Glomerular visceral epithelial cell (primary cell): ENCODE measurements at regions not wholly inside any gene's neighbourhood (a gene's known extent, or its start where the extent isn't known, plus 50 kb on each side); places are given as distances from the start of the nearest gene placed in this dataset.
"Not testable (repeated sequence)": the region's sequence is repeated elsewhere in the genome, so short reads cannot be mapped to it uniquely, and the experiment has no call there.

Source experiments
- DNase-seq: peaks from one replicate; pipeline ENCODE4 v3.0.0-alpha.2; 2016; ENCODE audit errors: extremely low spot score

DNA sequence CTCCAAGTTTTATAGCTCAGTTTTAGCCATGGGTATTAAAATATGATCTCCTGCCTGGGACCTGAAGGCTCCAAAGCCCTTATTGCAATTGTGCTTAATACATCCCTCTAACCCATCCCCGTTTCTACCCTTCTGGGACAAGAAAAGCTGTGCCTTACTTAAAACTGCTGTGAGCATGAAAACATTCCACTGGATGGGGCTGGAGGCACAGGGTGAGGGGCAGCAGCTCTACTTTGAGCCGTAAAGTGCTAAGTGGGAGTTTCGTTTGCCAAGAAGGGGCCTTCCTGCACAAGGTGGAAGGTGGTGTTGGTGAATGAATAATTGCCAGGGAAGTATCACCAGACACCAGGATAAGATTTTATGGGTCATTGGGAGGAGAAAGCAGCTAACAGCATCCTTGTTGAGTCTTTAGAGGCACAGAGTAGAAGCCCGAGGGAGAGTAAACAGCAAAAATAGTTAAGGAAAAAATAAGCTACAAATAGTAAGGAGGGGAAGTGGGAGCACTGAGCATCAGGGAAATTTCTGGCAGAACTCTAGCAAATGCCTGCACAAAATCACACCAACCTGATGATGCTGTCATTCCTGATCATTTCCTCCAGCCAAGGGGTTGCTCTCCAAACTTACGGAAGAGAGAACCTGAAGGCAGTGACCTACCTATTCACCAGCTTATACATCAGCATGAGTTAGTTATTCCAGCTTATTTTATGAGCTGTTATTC is 218.4 kb downstream of the MREG start:
- no peak for DNase-seq

DNA sequence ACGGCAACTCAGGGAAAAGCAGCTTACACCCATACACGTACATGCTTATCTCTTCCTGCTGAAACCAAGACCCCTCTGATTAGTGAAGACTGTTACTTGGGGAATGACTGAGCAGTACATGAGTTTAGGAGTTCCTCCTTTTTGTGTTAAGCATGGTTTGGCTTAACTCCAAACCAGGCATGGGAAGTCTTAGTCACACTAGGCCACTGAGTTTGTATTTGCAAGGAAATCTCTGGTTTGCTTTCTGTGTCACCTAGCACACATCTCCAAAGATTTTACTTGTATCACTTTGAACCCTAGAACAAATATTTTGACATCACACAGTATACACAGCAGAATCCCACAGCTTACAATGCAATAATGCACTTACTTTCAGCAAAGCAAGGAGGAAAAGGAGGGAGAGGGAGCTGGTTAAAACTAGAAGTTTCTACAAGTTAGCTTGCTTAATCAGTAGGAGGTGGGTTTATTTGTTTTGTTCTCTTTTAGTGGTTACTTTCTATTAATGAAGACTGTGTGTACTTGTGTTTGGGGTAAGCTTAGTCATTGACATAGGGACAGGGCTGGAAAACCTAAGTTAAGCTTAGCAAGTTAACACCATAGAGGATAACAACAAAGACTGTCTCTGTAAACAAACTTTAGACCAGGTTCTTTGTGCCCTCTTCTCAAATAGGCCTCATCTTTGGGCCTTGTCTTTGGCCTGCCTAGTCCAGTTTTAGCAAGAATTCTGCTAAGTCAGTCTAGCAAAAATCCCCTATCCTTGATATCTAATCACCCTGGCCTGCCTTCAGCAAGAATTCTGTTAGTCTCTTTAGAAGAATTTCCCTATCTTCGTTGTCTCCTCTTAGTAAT is 219.4 kb downstream of the MREG start:
- peak; percentile 89 for DNase-seq

DNA sequence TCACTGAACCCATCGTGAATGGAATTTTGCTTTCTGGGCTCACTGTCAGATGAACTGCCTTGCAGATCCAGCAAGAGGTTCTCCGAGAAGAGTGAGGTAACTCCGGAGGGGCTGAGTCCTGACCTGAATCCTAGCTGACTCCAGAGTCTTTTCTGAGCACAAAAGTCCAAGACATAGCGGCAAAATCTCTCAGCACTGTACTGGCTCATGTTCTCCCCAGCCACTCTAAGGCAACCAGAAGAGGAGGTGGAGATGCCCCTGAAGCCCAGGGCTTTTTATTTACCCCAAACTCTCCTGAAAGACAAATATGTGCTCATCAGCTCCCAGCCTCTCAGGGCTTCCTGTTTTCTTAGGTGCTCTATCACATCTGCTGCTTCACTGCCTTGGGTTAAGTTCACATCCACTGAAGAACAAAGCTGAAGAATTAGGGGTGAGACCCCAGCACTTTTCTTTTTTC is 221.8 kb downstream of the MREG start:
- no peak for DNase-seq

DNA sequence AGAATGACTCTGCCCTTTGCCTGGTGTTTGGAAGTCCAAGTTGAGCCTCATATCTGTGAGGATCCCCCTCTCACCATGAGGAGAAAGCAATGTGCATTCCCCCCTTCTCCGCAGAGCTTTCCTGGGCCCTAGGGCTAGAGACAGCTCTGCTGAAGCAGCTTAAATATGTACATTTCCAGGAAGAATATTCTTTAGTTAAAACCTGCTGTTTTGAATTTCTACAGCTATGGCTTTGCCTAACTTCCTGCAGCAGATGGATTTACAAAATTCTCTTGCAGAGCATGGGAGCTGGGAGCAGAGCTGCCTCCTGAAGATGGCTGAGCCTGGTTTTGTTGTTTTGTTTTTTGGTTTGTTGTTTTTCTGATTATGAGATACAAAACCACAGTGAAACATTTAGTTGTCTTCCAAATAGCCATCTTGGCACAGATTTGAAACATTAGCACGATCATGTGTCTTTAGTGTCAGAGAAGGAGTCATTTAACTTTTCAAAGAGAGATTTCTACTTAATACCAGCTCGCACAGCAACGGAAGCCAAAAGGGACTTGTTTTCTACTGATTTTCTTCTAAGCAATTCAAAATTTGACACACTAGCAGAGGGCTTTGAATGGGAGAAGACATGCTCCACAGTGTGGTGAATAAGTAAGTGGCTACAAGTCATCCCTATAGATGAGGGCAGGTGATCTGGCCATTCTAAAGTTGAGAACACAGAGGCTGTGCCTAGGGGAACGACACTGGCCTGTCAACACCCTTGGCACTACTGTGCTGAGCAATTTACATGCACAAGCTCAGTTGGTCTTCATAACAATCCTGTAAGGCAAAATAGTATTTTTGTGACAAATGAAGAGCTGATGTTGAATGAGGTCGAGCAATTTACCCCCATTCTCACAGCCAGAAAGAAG is 222.6 kb downstream of the MREG start:
- DNase-seq = no peak

DNA sequence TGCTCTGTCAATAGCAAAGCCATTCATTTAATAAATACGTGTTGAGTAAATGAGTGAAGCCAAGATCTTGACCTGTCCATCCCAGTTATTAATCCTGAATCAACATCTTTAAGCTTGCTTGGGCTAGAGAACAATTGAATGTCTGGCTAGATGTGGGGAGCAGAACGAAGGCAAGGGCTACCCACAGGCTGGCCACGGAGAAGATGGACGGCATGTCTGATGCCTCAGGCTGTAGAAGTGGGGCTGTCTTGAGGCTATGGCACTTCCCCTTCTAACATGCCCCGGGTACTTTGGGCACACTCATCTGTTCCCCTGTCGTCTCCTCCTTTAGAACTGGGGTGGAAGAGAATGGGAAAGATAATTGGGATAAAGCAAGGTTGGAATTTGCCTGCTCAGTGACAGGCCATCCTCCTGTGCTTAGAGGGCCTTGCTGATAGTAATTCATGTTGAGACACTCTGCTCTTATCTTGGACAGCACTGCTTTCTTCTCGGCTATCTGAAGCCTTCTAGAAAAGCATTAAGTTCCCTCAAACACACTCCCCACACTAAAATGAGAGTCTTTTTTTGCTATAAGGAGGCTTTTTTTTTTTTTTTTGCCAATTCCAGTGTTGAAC is 225.7 kb downstream of the MREG start:
- no peak for DNase-seq

DNA sequence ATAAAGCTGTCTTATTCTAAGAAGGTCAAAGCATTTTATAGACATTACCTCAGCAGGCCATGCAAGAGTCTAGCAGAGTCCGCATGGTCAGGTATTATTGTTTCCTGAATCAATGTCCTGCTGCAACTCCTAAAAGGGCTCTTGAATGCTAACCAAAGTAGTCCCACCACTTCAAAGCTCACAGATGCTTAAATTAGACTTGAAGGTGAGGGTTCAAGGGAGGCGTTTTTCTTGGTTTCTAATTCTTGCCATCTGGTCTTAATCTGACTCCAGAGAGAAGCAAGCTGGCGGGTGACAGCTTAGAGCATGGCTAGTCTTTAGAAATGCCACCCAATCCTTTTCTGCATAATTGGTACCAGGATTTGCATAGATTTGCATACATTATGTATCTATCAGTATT is 226.3 kb downstream of the MREG start:
- DNase-seq = no peak

DNA sequence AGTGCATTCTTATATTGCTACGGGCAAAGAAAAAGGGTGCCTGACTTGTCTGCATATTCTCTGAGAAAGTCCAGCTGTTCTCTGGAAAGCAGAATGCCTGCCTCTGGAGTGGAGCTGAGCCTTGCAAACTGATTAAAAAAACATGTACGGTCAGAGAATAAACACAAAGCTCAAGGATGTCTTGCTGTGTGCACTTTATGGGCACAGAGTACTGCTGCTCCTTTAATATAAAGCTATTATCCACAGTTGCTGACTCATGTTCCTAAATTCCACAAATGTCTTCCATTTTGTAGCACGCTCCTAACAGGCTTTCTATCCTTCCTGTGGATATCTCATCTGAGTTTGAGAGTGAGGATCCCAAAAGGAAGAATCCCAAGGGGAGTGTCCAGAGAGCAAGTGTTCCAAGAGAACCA is 229.0 kb downstream of the MREG start:
- DNase-seq = no peak

DNA sequence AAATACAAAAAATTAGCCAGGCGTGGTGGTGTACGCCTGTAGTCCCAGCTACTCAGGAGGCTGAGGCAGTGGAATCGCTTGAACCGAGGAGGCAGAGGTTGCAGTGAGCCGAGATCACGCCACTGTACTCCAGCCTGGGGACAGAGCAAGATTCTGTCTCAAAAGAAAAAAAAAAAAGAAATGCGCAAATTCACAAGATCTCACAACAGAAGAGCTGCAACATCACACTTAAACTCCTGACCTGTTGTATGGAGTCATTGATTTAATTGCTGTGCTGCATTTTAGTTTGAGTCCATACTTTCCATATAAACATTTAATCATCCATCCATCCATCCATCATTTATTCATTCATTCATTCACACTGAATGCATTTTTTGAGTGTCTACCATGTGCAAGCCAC is 229.7 kb downstream of the MREG start:
- DNase-seq = not testable (repeated sequence)

DNA sequence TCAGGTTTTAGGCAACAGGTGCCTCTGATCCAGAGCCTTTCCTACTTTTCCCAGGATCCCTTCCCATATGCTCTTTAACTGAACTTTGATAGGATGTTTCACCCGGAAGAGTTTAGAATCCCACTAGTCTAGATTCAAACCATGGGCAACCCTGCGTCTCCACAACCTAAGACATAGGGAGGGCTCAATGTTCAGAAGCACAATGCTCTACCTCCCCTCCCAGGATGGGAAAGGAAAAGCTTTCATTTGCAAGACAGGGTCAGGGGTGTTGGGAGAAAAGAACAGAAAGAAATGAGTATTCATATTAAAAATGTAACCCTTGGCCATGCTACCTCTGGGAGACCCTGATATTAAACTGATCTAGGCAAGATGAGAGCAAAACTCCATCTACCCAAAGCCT is 230.4 kb downstream of the MREG start:
- no peak for DNase-seq

DNA sequence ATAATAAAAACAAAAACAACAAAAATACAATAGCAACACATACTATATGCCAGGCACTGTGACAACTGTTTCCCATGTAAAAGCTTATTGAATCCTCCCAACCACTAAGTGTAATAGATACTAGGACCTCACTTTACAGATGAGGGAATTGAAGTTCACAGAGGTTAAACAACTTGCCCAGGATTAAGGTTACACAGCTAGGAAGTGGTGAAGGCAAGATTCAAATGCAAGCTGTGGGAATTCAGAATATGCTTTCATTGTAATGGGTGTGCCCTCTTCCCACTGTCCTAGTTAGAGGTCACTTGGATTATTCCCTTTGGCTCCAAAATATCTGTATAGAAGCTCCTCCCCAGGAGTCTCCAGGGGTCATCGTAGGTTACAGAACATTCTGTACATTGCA is 231.1 kb downstream of the MREG start:
- DNase-seq = no peak

DNA sequence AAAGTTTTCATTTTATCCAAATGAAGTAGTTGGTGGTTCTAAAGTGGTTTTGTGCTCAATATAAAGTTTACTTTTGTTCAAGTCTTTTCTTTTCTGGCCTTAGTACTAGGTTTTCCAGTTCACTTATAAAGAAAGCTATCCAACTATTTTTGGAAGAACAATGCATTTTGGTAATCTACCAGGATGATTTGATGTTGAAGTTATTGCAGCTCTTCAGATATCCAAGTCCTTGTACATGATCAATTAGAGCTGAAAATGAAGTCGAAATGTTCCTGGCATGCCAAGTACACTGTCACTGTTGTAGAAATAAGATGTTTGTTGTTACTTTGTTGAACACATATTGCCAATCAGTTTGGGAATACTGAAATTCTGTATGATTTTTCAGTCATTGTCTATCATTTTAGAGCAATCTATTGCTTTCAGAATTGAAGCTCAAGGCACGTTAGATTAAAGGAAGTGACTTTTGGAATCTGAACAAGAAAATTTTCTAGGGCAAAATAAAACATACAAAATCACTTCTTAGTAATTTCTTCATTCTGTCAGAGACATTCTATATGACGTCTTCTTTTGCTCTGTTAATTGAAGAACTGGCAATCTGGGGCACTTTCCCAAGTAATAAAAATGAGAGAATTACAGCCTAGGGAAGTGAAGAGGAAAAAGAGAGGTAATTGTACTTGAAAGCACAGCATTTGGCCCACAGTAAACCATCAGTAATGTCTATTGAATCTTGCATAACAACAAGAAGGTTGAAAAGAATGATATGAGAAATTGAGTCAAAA is 232.3 kb downstream of the MREG start:
- no peak for DNase-seq

DNA sequence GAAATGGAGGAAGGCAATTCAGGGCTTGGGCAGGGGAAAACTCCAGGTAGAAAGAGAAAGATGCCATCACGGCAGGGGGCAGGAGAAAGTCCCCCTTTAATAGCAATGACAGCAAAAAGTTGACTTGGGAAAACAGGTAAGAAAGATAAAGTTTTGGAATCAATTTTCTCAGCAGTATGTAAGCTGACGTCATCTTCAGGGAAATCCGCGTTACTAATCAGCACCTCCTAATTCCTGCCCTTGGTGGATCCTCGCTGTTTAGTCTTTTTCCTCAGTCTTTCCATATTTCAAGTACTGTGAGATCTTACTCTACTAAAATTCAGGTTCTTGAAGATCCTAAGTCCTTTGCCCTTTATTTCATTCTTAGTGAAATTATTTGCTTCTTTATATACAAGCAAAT is 233.0 kb downstream of the MREG start:
- DNase-seq = no peak

DNA sequence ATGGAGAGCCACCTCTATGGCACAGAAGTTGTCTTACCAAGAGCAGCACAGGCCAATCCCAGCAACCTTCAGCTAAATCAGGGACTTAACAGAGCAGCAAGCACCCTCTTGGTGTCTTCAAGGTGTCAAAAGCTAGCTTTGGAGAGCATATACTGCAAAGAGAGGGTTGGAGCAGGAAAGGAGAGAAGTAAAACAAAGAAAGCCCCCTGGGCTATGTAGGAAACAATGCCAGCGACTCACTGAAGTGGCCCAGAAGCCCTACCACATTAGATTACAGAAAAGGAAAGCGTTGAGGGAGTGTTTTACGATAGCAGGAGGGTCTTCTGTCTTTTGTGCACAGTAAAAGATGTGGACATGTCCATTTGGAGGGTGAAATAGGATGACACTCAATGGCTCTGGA is 233.4 kb downstream of the MREG start:
- no peak for DNase-seq

DNA sequence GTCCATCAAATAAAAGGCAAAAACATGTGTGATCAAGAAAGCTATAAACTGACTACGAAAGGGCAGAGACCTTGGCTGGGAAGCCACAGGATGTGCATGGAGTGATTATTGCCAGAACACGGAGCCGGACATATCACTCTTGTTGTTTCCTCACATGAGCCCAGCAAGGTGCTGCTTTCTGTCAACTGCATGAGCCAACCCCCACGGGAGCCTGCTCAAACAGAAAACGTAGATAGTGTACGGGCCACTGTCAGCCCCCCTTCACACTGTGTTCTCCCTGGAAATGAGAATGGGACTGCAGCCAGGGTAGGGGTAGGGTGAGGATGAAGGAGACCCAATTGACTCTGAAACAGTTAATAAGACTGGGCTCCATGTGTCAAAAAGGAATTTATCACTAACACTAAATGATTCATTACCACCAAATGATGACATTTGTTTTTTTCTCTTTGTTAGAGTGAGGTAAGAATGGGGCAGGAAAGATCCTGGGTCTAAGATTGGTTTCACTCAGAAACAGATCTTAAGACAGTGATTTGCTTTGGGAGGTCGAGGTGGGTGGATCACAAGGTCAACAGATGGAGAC is 235.8 kb downstream of the MREG start:
- no peak for DNase-seq

DNA sequence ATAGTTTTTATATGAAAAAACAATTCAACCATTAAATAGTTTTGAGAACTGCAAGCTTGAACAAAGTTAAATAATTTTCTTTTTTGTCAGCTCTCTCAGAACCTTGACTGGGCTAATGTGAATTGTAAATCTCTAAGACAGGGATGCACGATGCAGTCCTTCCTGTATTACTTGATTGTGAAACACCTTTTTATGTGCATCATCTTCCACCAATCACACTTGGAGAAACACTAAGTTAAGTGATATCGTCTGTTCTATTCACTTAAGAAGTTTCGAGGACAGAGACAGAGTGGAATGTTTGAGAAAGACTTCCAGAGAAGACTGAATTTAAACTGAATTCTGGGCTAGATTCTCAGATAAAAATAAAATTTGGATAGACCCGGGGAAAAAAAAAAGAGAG is 238.2 kb downstream of the MREG start:
- DNase-seq = no peak

DNA sequence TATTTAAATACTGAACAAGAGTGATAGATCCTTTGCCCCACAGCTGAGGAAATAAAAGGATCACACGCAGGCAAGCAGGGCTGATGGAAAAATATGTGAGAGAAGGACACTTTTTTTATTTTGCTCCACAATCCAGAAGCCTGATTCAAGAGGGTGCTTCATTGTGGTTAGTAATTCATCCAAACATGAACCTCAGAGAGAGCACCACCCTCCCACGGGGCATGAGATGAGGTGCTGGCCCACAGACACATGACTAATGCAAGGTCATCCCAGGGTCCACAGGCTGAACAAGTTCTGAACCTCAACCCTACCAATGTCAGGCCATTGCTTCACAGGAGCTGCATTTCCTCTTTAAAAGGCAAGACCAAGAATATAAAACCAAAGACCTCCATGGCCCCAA is 239.6 kb downstream of the MREG start:
- DNase-seq = peak; percentile 96

DNA sequence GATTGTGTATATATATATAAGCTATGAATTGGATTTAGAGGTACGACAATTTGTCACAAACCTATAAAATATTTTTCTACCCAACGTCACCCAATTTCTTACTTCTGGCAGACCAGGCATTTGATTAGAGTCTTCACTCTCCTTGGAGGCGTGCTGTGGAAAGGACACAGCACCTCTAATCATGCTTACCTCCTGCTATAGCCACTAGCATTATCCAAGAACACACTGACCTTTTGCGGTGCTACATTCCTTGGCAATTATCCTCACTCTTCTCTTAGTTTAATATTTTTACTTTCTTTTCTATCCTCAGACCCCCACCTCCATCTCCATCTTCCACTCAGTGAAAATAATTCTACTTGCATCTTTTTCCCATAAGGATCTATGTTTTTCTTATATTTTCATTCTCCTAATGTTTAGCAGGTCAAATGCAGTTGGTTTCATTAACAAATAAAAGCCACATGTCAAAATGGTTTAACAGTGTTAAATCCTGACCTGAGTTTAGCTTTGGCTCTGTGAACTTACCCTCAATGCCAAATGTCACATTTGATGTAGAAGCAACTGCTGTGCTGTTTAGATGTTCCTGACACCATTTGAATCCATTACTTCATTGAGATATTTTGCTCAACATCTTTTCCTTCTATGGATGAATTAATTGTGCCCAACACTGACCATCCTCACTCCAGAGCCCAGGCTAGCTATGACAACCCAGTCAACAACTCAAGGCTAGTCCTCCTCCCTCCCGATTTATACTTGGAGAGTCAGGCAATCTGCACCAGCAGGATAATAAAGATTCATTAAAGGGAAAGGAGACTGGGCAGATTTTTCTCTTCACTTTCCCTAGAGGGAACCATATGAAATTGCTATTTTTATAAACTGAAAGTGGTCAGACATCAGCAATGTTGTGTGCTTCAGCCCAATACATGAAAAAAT is 240.5 kb downstream of the MREG start:
- DNase-seq = peak; percentile 48

DNA sequence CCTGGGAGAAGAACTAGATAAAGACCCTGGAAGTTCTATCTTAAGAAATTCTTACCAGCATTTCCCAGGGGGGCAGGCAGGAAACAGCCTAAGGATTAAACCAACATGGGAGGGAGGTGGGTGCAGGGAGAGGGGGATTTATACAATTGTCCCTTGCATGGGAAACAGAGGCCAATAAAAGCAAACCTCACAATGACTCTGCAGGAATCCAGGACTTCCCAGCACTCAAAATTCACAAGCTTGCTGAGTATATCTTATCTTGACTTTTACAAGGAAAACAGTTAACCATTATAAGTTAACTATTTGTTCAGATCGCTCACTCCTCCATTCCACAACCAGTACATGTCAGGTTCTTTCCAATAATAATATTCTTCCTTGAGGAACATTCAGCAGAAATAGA is 241.3 kb downstream of the MREG start:
- peak; percentile 51 for DNase-seq

DNA sequence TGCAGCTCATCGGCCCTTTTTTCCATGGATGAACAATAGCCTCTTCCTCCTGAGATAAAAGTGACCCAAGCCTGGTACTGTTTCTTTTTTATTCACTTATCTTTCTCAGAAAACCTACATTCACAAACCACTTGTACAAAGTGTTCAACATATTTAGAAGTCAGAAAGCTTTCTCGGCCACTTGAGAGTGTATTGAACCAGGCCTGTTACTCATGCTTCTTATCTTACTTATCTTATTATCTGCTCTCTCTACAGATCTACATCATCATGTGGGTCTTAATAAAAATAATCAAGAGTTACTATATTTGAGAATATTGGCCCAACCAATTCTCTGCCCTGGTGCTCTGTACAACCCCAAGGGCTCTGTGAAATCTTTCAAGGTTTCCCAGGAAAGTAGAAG is 242.1 kb downstream of the MREG start:
- DNase-seq = no peak

DNA sequence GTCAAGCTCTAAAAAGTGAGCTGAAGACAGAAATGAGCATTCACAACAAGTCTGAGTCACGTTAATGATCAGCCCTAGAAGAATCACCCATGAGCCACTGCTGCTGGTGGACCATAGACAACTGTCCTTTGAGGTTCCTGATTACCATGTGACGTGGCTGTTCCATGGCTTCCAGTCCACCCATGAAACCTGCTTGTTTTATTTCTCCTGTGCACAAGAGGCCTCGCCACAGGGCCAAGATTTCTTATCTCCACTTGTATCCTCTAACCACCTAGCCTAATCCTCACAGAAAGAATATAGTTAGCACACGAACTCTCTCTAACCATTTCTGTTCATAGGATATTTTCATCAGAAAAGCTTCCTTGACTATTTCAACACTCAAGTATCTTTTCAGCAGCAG is 242.7 kb downstream of the MREG start:
- no peak for DNase-seq
